ENCODE measurements at regions not wholly inside any gene's neighbourhood (a gene's known extent, or its start where the extent isn't known, plus 50 kb on each side); places are given as distances from the start of the nearest gene placed in this dataset.
"Not testable (repeated sequence)": the region's sequence is repeated elsewhere in the genome, so short reads cannot be mapped to it uniquely, and the experiment has no call there.

DNA sequence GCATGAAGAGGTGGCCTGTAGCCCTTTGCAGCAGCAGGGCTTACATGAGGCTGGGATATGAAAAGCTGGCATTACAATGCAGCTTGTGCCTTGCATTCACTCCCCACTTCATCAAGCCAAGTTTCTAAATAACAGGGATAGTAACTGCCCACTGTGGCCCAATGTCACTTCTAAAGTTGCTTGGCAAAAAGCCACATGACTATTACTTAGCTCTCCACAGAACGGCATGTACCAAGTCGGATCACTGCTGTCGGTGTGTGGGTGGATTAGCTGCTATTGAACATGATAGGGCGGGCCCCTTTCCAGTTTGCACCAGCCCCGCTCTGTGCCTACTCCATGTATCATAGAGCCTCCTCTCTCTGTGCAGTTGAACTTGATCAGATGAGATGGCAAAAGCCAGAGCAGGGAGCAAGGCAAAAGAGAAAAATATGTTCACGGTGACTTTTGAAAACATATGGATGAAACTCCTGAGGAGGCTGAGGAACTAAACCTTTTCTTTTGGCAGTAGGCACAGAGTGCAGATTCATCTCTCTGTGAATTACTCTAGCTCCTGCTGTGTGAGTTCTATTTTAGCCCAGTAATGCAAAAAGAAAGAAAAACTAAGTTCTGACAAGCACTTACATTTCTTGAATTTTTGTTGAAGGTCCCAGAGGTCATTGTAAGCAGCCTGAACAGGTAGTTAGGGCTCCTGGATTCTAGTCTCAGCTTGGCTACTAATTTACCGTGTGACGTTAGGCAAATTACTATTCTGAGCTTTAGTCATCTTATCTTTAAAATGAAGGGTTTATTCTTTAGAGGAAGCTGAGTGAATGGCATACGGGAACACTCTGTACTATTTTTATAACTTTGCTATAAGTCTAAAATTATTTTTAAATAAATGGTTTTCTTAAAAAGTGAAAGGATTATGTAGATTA is 125.6 kb upstream of the NBPF9 start:
- DNase-seq (ENCODE audit: low read depth in 2 of 2), result not testable (repeated sequence)

DNA sequence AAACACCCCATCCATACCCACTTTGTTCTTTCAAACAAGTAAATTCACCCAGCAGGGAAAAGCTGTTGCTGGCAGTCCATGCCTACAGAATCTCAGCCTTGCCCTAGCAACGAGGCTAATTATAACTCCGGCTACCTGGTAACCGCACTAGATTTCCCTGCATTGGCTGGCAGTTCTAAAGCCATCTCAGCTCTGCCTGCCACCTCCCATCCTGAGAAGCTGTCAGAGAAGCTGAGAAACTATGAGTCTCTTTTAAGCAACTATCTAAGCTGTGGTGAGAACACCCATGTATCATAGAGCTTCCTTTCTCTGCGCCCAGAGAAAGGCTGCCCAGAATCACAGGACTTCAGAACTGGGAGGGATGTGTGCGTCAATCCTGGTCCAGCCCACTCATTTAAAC is 126.5 kb upstream of the NBPF9 start:
- not testable (repeated sequence) for DNase-seq (ENCODE audit: low read depth in 2 of 2)

DNA sequence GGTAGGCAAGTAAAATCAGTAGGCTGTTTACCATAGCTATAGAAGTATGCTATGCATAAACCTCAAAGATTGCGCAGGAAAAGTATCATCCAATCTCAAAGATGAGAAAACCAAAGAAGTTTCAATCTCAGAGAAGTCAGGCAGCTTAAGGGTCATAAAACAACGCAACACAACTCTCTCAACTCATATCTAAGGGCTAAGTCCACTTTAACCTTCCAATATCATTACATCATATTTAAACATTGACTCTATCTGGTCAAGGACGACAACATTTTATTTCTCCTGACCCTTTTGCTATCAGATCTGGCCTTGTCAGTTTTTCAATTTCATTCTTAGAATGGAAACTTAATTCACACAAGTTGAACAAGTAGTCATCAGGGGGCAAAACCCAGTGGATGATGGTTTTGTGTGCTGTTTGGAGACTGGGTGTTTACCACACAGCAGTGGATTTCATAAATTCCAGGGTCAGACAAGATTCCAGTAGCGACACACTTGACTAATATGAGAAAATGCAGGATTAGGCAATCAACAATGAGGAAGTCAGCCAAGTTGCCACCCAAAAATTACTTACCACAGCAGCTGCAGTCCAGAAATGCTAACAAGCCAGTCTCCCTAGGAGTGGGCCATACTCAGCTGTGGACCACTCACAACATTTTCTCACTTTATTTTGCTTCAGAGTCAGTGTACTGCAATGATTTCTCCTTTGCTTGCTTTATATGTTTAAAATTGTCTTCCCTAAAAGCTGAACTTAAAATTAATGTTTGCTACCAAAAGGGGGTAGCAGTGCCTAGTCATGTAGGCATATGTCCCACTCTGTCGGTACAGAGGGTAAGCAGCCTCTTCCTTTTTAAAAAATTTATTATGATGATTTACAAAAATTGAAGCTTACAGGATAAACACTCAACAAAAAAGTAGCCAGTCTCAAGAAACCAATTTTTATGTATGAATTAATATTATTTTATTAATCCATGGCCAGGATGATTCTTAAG is 131.9 kb upstream of the NBPF9 start:
- DNase-seq (ENCODE audit: low read depth in 2 of 2), result not testable (repeated sequence)

DNA sequence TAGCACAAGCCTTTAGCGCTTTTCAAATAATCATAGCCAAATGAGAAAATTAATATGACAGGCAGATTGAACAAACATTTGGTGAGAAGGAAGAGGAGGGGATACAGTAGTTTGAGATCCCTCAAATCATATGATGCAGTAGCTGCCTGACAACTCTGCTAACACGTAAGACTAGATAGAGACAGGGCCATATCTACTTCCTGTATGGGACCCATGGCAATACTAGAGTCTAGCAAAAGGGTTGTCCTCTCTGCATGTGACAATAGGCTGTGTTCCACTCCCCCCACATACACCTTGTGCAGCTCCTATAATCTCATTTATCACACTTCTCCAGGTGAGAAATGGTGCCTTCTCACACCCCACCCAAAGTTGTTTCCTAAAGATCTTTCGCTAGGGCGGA is 134.2 kb upstream of the NBPF9 start:
- not testable (repeated sequence) for DNase-seq (ENCODE audit: low read depth in 2 of 2)

DNA sequence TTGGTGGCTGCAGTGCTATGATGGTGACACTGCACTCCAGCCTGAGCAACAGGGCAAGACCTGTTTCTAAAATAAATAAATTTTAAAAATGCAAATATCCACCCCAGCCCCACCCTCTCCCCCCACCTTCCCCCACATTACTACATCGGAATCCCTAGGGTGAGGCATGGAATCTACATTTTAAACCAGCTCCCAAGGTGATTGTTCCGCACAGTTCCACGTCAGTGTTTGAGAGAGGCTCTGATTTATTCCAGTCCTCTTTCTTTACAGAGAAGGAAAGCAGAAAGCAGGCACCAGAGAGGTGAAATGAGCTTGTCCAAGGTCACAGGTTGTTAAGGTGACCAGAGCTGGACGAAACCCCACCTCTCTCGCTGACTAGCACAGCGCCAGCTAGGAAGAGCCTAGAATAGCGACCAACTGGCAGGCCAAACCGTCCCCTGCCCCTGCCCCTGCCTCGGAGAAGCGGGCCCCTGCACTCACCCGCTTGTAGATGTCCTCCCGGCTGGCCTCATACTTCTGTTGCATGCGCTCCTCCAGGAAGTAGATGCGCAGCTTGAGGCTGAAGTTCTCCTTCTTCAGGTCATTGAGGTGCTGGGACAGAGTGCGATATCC is 136.7 kb upstream of the NBPF9 start:
- not testable (repeated sequence) for DNase-seq (ENCODE audit: low read depth in 2 of 2)

DNA sequence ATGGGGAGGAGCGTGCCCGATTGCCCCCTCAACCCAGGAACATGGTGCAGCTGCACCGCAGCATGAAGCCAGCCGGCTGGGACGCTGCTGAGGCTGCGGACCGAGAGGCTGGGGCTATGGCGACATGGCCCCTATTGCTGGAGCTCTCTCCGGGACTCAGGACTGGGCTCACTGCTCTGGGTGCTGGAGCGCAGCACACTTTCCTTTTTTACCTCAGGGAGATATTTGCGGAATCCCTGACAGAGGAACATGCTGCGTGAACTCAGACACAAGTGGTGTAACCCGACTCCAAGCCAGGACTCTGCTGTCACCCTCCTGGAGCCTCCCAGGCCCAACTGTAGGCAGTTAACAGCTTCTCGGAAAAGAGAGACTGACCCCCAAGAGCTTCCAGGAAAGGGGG is 137.2 kb upstream of the NBPF9 start:
- not testable (repeated sequence) for DNase-seq (ENCODE audit: low read depth in 2 of 2)

DNA sequence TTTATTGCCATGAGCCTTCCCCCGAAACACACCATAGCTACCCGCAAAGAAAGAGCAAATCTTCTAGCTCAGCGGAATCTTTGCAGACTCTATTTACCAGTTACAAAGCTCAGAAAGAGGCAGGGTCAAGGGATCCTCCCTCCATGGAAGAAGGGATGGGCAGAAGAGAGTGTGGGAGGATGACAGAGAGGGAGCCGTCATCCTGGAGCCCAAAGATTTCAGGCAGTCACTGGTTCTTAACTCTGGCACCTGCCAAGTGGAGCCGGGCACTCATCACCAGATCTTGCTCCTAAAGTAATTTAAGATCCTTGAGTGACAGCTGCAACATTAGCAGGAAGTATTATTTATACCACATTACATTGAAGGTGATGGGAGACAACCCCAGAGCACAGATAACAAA is 137.9 kb upstream of the NBPF9 start:
- DNase-seq (ENCODE audit: low read depth in 2 of 2), result not testable (repeated sequence)

DNA sequence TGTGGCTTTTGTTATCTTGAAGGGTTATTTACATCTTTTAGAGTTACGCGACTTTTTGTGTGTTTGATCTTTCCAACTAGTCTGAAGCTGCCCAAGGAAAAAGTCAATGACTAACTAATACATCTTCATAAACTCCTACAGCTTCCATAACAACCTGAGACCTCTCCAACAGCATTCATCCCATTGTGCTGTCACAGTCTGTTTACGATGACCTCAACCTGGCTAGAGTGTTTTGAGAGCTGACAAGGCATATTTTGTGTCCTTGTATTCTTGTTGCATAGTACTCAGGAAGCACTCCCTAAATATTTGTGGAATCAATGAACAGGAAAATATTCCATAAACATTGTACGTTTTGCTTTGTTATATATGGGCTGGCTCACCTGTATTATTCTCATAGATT is 140.2 kb upstream of the NBPF9 start:
- DNase-seq (ENCODE audit: low read depth in 2 of 2), result not testable (repeated sequence)

DNA sequence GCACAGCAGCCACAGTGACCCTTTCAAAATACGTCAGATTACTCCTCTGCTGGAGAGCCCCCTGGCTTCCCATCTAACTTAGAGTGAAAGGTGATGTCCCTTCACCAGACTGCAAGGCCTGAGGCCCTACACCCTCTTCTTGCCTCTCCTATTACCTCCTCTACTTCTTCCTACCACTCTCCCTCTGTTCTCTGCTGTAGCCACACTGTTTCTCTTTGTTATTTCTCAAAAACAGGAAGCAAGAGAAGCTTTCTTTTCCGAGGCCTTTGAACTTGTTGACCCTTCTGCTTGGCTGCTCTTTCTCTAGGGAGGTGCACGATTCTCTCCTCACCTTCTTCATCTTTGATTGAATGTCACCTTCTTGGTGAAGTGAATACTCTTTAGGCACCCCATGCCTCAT is 141.3 kb upstream of the NBPF9 start:
- DNase-seq (ENCODE audit: low read depth in 2 of 2), result not testable (repeated sequence)

DNA sequence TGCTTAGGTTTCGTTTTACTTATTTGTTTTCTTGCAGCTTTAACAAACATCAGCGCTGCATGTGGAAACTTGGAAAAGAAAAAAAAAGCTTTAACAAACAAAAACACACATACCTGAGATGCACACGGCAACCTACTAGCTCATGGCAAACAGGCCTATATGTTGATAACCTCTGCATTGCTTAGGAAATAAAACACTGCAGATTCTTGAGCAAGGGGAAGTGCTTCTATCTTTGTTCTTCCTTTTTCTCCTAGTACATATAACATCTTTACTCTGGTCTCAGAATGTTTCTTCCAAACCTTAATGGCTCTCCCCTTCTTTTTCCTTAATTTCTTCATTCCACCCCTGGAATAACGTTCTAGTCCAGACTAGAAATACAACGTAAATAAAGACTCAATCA is 142.9 kb upstream of the NBPF9 start:
- not testable (repeated sequence) for DNase-seq (ENCODE audit: low read depth in 2 of 2)

DNA sequence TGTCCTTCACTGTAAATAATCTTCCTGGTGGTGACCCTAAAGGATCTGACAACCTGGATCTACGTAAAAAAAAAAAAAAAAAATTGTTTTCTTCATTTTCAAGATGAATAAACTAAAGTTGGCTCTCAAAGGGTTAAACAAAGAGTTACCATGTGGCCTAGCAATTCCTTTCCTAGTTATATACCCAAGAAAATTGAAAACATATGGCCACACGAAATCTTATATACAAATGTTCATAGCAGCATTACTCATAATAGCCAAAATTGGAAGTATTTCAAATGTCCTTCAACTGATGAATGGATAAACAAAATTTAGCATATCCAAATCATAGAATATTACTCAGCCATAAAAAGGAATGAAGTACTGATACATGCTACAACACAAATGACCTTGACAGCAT is 145.3 kb upstream of the NBPF9 start:
- DNase-seq (ENCODE audit: low read depth in 2 of 2), result not testable (repeated sequence)

DNA sequence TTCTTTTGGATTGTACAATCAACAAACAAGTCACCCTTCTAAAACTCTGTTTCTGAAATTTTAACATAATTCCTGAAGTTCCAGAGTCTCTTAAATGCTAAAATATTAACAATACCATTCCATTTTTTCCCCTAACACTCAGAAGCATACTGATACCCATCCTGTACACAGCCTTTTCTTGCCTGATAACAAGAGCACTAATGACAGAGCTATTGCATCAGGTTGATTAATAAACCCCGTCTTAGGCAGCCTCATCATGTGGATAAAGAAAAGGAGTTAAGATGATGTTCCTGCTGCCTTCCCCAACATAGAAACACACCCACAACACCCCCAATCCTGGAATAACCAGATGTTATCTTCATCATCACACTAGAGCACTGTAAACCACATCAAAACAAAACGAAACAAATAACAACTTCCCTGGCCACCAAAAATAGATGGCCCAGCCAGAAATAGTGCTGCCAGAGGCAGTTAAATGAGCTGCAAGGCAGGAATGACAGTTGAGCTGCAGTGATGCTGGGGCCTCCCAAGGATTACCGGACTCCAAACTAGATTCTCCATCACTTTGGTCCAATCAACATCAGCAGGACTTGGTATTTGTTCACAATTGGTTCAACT is 146.6 kb upstream of the NBPF9 start:
- not testable (repeated sequence) for DNase-seq (ENCODE audit: low read depth in 2 of 2)

DNA sequence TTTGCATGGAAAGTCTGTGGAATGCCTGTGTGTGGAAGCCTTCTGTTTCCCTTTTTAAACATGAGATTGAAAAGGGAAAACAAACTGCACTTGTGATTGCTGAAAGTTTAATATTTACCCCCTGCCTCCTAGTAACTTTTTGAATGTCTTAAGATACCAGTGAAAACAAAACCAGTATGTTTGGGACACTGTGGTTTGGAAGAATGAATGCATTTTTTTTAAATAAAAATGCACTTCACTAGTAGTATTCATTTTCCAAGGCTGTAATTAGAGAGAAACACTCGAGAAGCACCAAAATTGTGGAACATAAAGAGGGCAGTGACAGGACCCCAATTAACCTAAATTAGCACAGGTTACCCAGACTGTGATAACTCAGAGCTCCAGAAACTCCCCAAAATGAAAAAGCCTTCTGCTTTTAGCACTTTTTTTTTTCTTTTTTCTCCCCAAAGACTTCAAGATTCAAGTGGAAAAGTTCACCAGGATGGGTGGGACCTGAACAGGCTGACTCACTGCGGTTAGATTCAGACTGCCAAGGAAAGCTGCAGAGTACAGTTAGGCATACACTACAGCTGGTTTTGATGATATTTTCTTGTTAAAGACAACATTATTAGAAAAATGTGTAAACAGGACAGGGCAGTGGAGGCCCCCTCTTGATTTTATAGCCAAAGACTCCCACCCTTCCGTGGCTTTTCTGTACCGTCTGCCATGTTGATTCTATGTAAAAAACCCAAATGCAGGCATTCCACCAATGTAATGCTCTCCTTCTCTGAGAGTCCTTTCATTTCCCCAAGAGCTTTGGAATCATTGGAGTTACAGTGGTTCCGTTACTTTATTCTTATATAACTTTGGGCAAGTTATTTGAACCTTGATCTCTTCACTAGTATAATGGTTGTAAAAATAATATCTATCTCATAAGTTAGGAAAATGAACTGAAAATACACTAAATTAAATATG is 151.8 kb upstream of the NBPF9 start:
- DNase-seq (ENCODE audit: low read depth in 2 of 2), result not testable (repeated sequence)

DNA sequence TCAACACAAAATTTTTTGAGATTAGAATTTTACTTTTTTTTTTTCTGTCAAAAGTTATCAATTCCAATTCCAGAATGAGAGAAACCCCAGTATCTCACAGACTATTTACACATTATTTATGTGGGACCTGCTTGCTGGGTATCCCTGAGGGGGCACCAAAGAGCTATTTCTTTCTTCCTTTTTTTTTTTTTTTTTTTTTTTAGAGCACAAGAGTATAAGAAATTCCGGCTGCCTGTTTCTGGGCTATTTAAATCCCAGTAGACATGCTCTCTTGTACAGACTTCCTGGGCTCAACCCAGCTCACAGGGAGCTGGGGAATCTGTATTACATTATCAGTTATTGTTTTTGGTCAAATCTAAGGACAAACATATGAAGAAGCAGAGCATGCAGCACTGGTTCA is 156.9 kb upstream of the NBPF9 start:
- DNase-seq (ENCODE audit: low read depth in 2 of 2), result not testable (repeated sequence)

DNA sequence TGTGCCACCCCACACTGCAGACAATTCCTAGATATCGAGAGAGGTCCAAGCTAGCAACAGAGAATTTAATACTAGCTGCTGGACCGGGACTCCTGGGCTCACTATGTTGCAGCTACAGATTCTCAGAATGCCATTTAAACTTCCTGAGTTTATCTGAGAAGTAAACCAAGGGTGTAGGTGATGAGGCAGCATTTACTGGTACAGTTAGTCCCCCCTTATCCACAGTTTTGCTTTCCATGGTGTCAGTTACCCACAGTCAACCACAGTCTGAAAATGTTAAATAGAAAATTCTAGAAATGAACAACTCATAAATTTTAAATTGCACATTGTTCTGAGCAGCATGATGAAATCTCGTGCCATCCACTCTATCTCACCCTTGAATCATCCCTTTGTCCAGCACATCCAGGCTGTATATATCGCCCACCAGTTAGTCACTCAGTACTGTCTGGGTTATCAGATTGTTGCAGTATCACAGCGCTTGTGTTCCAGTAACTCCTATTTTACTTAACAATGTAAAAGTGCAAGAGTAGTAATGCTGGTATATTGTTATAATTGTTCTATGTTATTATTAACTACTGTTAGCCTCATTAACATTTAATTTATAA is 157.5 kb upstream of the NBPF9 start:
- not testable (repeated sequence) for DNase-seq (ENCODE audit: low read depth in 2 of 2)

DNA sequence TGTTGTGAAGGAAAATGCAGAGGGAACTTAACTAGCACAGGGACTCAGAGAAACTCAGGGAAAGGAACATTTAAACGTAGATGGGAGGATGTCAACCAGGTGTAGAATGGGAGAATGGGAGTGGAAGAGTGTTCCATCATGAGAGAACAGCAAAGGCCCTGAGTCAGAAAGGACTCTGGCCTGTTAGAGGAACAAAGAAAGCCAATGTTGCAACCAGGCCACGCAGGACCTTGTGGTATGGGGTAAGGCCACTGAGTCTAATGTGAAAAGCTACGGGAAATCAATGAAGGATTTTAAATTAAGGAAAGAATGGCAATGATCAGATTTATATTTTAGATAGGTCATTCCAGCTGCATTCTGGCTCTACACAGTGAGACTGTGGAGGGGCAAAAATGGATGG is 163.9 kb upstream of the NBPF9 start:
- DNase-seq (ENCODE audit: low read depth in 2 of 2), result not testable (repeated sequence)

DNA sequence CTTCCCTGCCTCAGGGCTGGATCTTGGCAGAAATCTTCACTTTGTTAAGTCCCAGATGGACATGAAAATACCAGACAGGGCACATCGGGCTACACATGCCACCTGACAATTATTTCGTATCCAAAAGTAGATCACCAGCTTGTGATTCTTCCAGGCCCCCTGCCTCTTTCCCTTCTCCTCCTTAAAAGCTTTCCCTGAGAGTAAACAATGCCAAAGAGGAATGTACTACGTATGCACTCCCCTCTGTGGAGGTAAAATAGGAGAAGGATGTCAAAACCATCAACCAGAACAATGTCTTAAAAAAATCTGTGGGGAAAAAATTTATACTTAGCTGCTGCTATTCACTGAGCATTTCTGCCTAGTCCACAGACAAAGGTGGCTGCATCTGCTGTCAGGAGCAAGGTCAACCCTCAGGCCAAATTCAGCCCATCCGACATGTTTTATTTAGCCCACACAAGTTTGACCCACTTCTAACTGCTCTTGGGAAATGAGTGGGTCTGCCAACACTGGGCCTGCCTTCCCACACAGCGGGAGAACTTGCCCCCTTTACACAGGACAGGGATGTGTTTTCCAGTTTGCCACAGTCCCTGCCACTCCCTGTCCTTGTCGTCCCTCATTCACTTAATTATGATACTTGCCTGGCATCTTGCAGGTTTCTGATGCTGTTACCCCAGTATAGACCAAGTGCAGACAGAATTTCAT is 165.8 kb upstream of the NBPF9 start:
- DNase-seq (ENCODE audit: low read depth in 2 of 2), result not testable (repeated sequence)

DNA sequence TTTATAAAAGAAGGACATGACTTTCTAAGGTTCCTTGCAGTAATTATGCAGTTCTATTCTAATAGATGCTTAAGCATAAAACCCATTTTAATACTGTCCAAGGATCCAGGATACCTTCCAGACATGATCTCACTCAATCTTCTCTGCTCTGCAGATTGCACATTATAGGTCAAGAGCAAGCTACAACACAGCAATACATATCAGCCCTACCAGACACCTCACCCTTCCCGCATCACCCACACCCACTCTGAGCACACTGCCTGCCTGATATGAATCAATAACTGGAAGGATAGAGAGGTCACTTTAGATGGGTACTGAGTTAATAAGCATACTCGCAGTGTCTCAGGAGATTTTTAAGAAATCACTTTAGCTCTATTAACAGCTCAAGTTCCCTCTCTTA is 166.5 kb upstream of the NBPF9 start:
- DNase-seq (ENCODE audit: low read depth in 2 of 2), result not testable (repeated sequence)

DNA sequence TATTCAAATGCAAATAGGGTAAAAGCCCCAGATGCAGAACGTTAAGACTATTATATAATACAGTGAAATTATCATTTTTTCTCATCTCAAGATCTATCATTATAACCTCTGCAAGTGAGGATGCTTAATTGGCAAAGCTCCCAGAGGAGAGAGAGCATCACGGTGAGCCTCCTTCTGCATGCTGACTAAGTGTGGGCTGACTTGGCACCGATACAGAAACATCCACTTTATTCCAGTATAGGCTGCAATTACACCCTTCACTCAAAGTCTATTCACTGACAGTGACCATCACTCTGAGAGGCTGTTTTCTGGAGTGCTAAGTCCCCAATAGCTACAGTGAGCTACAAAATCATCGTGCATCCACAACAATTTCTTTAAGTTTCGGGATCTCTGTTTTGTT is 171.1 kb upstream of the NBPF9 start:
- DNase-seq (ENCODE audit: low read depth in 2 of 2), result not testable (repeated sequence)
